Activated CD8-positive, alpha-beta memory T cell treated with anti-CD3 and anti-CD28 coated beads, Interleukin-2, amount 50 U/mL, for 48 hours (primary cell): ENCODE measurements at regions not wholly inside any gene's neighbourhood (a gene's known extent, or its start where the extent isn't known, plus 50 kb on each side); places are given as distances from the start of the nearest gene placed in this dataset.

Source experiments
- DNase-seq: peaks from one replicate; pipeline ENCODE4 v3.0.0-alpha.2; 2020

DNA sequence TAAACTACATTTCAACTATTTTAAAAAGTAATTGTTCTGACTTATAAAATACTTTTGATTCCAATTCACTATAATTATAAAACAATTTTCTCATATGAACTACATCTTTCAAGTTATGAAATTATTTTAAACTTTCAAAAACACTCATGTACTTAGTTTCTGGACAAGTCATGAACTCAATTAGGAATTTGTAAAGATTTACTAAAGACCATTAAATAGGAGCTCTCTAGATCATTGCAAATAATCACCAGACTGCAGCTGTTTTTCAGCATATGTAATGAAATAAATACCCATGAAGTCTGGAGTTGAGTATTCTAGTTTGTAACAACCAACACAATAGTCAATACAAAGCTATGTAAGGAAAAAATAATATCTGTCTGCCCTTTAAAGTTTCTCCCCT lies 605.1 kb upstream of the MIR17HG start:
- DNase-seq: no peak

DNA sequence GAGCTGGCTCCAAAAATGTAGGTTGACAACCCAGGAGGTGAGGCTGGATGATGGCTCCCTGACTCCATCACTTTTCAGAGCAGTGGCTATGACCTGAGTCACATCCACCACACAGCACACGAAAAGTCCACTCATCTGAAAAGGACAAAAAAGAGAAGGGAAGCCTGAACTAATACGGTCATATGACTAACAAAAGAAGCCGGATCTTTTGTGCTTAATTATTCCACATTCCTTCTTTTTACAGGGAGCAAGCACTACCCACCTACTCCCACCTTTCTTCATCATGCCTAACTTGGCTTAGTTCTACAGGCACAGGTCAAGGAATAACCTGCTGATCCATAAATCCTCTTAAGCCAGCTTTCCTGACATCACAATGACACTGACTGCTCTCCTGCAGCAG lies 601.3 kb upstream of the MIR17HG start:
- no peak for DNase-seq

- no peak for DNase-seq
Measured at GRCh38 chr13:90750021-90750420, 597.5 kb upstream of the MIR17HG start.

DNA sequence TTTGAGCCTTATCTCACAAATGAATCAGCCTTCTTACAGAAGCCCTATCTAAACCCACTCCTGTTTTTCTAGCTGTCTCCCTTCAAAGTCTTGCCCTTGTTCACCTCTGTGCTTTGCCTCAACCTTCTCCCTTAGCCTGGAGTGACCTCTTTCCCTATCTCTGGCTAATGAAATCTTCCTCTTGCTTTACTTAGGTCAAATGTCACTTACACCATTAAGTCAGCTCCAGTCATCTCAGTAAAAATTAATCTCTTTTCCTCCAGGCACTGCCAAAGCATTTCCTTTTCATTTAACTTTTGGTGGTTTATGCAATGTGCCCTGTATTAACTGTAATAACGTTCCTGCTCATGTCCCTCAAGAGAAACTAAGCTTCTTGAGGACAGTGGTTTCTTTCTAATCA lies 596.5 kb upstream of the MIR17HG start:
- no peak for DNase-seq

GRCh38 chr13:90752070-90752469 lies 595.4 kb upstream of the MIR17HG start:
- DNase-seq: no peak

DNA sequence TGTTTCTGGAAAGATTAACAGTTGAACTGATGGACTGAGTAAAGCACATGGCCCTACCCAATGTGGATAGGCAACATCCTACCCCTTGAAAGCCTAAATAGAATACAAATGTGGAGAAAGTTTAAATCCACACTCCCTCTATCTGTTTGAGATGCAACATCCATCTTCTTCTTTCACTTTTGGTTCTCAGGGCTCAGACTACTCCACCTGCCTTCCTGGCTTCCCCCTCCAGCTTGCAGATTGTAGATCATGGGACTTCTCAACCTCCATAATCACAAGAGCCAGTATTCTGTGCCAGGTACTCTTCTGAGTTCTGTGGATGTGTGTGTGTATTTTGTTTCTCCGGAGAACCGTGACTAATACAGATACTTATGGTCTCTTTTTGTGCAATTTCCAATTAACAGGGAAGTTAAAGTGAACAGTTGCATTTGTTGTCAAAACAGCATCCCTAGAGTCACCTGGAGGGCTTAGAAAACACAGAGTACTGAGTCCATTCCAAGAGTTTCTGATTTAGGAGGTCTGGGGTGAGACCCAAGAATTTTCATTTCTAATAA lies 590.3 kb upstream of the MIR17HG start:
- DNase-seq: no peak

- no peak for DNase-seq
Measured at GRCh38 chr13:90760639-90761038, 586.8 kb upstream of the MIR17HG start.

GRCh38 chr13:90763476-90764150 lies 583.9 kb upstream of the MIR17HG start:
- DNase-seq: no peak

DNA sequence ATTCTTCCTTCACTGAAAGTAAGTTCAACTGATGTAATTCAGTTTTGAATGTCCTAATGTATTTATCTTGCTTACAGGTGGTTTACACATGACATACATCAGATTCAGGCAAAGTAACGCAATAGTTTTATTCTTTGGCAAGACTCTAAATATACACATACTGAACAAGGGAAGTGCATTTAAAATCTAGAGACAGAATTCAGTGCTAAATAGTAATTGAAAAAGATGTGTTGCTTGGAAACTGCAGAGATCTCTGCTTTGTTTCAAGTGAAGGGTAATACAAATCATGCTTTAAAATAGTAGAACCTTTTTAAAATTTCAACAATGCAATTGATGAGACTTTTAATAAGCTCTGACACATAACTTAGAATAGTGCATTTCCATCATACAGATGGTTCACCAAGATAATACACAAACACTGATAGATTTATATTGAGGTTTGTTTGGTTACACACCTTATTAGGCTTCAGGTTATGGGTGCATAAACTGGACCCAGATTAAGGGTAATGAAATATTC lies 581.0 kb upstream of the MIR17HG start:
- no peak for DNase-seq

DNA sequence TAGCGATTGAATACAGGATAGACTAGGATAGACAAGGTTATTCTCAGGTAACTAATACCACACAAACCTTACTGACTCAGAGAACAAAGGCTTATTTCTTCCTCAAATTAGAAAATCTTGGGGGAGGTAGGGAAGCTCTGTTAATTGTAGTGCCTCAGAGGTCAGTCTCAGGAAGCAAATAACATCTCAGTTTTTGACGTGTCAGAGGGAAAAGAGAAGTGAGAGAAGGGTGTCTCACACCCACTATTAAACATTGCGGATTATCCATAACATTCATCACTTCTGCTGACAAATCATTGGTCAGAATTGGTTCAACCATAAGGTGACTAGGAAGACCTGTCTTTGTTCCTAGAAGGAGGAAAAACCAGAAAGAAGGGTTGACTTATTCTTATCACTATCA lies 579.4 kb upstream of the MIR17HG start:
- DNase-seq: no peak

DNA sequence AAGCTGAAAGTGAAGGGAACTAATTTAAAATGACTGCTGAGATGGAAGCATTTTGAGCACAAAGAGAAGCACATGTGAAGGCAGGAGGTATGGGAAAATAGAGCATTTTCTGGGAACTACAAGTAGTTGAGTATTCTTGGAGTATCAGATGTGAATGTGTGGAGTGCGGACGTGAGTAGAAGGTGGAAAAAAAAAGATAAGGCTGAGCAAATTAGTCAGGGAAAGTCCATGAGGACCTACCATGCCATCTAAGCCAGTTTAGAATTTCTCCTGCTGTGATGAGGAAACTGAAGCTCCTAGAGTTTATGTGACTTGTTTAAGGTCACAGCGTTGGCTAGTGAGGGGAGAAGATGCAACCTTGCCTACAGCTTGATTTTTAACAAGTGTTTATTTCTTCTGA lies 578.1 kb upstream of the MIR17HG start:
- DNase-seq: no peak

- DNase-seq: no peak
Measured at GRCh38 chr13:90770334-90770733, 577.2 kb upstream of the MIR17HG start.

- DNase-seq: no peak
Measured at GRCh38 chr13:90773681-90774080, 573.8 kb upstream of the MIR17HG start.

DNA sequence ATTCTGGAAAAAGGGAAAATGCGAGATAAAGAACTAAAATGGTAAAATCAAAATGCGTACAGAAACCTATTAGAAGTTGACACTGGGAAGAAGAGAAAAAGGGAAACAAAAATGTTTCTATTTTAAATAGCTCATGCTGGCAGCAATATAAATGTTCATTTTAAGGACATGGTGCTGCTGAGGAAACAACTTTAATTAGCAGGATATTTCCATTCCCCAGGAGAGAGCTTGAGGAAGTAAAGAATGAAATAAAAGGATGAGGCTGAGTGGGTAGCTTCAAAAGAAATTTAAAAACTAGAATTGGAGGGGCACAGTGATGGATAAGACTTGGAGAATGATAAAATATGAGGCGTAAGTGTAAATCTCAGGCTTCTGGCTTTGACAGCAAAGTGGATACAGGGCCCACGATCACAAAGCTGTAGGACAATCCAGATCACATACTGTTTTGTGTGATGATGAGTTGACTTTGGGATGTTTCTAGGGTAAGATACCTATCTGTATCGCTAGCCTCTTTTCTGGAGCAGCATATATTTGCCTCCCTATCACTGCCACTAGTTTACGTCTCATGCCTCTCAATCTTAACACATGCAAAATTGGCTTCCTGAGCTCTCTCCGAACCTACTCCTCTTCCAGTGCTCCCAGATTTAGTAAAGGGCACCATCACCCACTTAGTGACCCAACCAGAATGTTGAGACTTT lies 571.3 kb upstream of the MIR17HG start:
- DNase-seq: no peak

- no peak for DNase-seq
Measured at GRCh38 chr13:90783273-90783672, 564.2 kb upstream of the MIR17HG start.

DNA sequence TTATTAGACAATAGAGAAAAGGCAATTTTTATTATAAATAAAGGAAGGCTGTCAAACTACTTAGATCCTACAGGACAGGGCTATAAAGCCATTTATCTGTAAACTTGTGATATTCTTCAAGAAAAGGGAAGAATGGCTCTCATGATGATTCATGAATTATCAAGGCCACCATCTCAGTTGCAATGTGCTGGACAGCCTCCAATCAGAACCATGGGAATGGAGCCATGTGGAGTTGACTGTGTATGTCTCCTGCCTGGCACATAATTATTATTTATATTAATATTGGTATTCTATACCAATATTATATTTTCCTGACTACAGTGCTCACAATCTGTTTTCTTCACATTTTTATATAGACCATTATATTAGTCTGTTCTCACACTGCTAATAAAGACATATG lies 560.5 kb upstream of the MIR17HG start:
- no peak for DNase-seq

DNA sequence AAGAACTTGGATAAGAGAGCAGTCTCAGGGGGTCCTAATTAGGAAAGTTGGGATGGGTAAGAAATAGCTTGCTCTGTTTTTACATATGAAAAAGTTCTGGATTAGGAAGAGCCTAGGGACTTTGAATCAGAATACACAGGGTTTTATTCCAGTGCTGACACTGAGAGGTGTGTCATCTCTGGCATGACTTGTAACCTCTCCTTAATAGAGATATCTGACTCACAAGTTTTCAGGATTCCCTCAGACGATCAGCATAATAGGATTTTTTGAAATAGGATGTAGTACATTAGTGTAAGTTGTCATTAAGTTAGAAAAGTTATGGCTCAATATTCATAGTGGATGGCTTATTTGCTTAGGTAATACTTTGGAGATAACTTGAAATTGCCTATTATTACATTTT lies 555.2 kb upstream of the MIR17HG start:
- DNase-seq: no peak

GRCh38 chr13:90793261-90793820 lies 554.1 kb upstream of the MIR17HG start:
- DNase-seq: no peak

- DNase-seq: no peak
Measured at GRCh38 chr13:90796474-90796873, 551.0 kb upstream of the MIR17HG start.

- no peak for DNase-seq
Measured at GRCh38 chr13:90797335-90797734, 550.2 kb upstream of the MIR17HG start.

- no peak for DNase-seq
Measured at GRCh38 chr13:90798381-90798780, 549.1 kb upstream of the MIR17HG start.

- DNase-seq: no peak
Measured at GRCh38 chr13:90800082-90800746, 547.3 kb upstream of the MIR17HG start.

DNA sequence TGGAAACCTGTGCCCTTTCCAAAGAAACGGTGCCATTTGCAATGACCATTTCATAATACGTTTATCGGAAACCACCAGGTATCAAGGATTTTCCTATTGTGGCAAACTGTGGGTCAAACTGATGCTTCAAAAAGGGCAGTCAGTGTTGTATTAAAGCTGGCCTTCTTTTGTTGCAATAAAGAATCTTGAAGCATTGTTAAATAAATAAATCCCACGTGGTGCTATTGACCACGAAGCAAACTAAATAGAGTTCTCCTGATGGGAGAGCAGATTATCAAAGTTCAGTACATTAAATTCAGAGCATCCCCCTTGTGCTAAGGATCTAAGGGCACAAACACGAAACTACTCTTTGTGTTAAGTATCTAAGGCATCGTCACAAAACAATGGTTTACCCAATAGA lies 545.9 kb upstream of the MIR17HG start:
- no peak for DNase-seq
